ENCODE measurements at regions not wholly inside any gene's neighbourhood (a gene's known extent, or its start where the extent isn't known, plus 50 kb on each side); places are given as distances from the start of the nearest gene placed in this dataset.

DNA sequence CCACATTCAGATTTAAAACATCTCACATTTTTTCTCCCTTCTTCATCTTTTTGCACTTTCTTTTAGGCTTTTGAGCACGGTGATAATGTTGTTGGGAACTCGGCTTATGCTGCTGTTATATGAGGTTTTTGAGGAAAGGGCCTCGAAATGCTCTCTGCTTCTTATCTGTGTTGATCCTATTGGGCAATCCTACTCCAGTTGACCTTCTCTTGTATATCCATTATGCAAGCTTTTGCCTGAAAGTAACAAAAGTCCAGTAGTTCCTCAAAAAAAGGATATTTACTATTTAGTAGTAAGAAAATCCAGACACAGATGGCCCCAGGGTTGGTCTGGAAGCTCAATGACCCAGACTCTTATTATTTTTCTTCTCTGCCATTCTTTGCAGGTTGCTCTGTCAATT is 57.7 kb upstream of the SPANXB1 start:
- TF ChIP-seq, protein P1, sequence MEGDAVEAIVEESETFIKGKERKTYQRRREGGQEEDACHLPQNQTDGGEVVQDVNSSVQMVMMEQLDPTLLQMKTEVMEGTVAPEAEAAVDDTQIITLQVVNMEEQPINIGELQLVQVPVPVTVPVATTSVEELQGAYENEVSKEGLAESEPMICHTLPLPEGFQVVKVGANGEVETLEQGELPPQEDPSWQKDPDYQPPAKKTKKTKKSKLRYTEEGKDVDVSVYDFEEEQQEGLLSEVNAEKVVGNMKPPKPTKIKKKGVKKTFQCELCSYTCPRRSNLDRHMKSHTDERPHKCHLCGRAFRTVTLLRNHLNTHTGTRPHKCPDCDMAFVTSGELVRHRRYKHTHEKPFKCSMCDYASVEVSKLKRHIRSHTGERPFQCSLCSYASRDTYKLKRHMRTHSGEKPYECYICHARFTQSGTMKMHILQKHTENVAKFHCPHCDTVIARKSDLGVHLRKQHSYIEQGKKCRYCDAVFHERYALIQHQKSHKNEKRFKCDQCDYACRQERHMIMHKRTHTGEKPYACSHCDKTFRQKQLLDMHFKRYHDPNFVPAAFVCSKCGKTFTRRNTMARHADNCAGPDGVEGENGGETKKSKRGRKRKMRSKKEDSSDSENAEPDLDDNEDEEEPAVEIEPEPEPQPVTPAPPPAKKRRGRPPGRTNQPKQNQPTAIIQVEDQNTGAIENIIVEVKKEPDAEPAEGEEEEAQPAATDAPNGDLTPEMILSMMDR (IDR thresholded peaks at IDR 0.05; ENCODE audit: extremely low read depth, missing control alignments) = no peak
- no peak for DNase-seq (ENCODE audit: low spot score)

DNA sequence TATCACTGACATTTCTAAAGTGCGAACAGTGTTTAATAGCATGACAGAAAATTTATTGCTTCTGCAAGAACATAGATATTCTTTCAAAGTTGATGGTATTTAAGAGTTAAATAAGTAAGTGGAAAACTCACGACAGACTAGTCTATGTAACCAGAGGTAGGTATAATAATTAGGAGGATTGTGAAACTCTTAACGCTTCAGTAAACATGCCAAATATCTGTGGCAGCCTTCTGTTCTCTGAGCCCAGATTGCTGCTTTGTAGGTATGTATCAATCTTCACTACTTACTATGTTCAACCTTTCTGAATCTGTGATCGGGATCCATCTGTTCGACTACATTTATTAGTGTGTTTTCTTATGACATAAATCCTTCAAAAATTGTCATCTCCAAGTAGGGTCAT is 53.6 kb upstream of the SPANXB1 start:
- DNase-seq (ENCODE audit: low spot score) = no peak
- TF ChIP-seq, protein P1 (IDR thresholded peaks at IDR 0.05; ENCODE audit: extremely low read depth, missing control alignments) = no peak

DNA sequence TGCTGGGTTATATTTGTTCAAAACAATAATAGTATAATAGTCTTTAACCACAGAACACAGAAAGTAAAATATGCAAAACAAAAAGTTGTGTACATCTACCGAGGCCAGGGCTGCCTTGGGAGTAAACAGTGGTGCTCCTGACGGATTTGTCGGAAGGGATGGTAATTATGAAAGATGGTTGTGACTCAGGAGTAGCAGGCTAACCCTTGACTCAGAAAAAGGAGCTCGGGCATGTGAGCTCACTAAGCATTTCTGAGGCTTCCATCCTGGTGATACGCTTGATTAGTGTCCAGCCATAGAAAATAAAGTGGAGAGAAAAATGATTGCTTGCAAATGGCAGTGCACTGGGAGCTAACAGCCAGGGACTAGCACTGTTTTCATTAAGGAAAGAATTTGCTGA is 53.2 kb upstream of the SPANXB1 start:
- DNase-seq (ENCODE audit: low spot score) = no peak
- TF ChIP-seq, protein P1 (IDR thresholded peaks at IDR 0.05; ENCODE audit: extremely low read depth, missing control alignments) = no peak
